ENCODE measurements at regions not wholly inside any gene's neighbourhood (a gene's known extent, or its start where the extent isn't known, plus 50 kb on each side); places are given as distances from the start of the nearest gene placed in this dataset.
"Not testable (repeated sequence)": the region's sequence is repeated elsewhere in the genome, so short reads cannot be mapped to it uniquely, and the experiment has no call there.

- no peak for DNase-seq
Measured at GRCh38 chr9:93900971-93901861, 53.9 kb downstream of the BARX1 start.

- no peak for DNase-seq
Measured at GRCh38 chr9:93900436-93900819, 54.7 kb downstream of the BARX1 start.

DNA sequence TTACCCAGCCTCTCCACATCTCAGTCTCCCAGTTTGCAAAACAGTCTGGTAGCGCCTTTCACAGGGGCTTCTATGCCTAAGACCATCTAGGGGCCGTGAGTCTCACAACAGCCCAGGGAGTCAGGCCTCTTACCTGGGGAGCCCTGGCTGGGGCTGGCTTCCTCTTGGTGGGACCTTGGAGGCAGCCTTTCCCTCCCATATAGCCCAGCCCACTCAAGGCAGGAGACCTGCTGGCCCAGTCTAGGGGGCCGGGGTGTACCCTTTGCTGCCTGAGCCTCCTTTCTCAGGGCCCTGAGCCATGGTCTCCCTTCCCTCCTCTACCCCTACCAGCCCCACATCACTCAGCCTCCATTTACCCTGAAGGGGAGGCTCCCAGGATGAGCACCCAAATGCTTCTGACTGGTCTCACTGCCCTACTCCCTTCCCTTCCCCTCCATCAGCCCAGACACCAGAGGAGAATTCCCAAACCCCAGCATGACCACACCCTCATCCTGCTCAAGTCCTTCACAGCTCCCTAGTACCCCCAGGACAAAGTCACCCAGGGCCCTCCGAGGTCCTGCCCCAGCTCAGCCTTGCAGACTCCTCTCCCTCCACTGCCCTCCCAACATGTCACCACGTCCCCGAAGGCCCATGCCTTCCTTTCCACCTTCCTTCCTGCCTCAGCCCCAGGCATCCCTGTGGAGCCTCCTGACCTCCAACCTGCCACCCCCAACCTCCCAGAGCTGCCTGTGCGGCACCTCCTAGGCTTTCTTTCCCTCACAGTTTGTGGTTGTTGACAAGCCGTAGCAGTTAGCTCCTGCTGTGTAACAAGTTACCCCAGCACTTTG lies 55.3 kb downstream of the BARX1 start:
- DNase-seq = no peak

DNA sequence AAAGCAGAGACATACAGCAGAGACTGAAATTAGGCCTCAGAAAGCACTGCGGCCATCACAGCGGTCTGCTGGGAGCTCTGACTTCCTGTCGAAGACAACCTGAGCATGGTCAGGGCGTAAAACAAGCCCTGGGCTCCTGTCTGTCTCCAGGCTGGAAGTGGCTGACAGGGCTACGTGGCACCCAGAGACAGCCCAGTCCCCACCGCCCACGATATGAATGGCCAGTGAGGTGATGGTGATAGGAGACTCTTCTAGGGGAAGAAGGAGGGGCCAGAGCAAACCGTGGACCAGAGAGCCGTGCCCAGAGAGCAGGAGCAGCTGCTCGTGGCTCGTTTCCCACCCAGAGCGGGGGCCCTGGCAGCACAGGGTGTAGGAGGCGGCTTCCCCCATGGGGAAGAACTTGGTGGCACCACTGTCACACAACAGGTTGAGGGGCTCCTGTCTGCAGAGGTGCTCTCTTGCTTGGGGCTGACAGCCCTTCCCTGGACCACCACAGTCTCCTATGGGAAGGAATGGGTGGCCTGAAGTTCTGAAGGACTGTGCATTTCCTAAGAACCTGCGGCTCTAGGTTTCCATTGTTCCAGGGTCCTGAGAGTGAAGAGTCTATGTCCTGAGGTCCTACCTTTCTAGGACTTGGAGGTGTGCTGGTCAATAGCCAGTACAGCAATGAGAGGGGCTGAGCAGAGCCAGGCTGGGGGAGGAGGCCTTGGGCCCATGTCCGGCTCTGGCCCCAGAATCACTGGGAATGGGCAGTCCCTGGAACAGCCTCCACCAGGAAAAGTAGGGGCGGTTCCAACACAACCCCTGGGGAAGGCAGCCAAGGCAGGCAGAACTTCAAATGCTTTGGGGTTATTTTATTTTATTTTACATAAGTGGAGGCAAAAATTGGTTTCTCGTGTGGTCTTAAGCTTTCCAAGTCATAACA lies 56.4 kb downstream of the BARX1 start:
- no peak for DNase-seq

- no peak for DNase-seq
Measured at GRCh38 chr9:93898026-93898425, 57.1 kb downstream of the BARX1 start.

- no peak for DNase-seq
Measured at GRCh38 chr9:93897075-93897970, 57.8 kb downstream of the BARX1 start.

GRCh38 chr9:93896496-93897033 lies 58.6 kb downstream of the BARX1 start:
- no peak for DNase-seq

GRCh38 chr9:93896093-93896492 lies 59.1 kb downstream of the BARX1 start:
- no peak for DNase-seq

DNA sequence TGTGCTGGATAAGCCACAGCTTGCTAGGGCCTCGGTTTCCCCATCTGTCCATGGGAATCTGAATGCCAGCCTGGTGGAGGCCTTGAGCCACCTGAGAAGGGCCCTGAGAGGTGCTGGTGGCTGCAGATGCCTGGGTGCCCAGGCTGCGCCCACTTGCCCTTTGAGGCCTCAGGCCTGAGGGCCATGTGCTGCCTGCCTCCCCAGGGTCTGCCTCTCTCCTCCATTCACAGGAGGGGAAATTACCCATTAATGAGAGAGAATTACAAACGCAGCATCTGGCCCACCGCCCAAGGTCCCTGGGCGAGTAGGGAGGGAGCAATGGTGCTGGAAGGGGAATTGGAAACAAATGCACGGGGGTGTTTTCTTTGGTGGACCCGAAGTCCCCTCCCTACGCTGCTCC lies 59.6 kb downstream of the BARX1 start:
- no peak for DNase-seq

DNA sequence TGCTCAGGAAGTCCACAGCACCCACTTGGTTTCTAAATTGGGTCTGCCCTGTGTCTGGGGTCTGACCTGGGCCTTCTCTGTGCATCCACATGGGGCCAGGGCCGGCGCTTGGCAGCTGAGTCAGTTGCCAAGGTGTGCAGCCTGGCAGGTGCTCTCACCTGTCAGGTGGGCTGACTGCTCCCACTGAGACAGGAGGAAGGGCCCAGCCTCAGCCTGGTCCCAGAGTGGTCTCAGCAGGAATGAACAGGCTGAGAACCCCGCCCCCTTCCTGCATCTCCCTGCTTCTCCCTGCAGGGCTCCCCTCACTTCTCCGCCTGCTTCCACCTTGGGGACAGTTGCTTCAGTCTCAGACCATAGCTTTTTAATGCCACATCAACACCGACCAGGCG lies 60.5 kb downstream of the BARX1 start:
- DNase-seq = no peak

DNA sequence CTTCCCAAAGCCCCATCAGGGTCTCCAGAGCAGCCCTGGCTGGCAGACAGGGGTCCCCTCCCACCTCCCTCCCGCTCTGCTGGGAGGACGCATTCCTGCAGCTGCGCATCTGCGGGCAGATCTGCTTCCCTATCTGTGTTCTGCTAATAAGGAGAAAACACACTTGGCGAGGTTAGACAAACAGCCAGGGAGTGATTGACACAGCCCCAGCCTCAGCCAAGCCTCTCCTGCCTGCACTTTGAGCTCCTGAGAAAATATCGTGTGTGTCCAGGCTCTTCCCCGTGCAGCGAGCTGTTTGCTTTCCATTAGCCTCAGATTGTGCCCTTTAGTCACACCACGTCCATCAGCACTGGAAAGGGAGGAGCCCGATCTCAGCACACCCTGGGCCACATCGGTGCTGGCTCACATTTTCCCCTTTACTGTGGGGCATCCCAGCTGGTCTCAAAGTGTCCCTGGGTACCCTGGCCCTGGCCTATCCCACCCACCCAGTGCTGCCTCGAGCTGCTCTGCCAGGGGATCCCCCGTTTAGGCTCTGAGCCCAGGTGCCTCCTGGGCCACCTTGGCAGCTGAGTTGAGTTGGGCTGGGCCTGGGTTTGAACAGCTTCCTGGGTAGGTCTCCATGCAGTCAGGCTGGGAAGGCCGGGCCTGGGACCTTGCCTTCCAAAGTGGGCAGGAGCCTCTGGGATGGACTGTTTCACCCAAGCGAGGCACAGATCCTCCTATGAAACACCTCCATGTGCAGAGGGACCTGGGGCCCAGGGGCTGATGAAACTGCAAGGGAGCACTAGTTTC lies 61.1 kb downstream of the BARX1 start:
- no peak for DNase-seq

DNA sequence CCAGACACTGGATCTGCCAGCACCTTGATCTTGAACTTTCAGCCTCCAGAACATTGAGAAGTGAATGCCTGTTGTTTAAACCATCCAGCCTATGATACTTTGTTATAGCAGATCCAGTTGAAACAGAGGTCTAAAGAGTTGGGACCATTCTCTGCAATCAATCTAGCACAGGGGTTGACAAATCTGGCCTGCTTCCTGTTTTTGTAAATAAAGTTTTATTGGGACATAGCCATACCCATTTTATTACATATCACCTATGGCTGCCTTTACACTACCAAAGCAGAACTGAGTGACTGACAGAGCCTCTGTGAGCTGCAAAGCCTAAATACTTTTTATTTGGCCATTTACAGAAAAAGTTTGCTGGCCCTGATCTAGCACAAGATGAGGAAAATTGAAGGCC lies 62.0 kb downstream of the BARX1 start:
- no peak for DNase-seq

- DNase-seq = no peak
Measured at GRCh38 chr9:93892748-93893147, 62.4 kb downstream of the BARX1 start.

- DNase-seq = no peak
Measured at GRCh38 chr9:93891549-93892310, 63.4 kb downstream of the BARX1 start.

DNA sequence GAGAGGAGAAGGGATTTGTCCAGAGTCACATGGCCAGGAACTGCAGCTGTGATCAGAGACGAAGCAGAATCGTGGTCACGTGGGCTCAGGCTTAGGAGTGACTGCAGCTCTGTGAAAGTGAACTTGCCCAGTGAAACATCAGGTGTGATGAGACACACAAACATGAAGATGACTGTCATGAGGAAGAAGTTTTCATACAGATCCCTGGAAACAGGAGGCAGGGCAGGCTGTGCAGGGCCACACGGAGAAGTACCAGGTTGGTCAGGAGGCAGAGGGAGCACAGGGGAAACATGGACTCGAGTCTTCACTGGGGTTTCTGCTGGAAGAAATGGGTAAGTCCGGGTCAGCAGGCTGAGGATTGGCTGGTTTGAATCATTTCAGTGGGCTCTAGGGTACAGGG lies 64.1 kb downstream of the BARX1 start:
- no peak for DNase-seq

DNA sequence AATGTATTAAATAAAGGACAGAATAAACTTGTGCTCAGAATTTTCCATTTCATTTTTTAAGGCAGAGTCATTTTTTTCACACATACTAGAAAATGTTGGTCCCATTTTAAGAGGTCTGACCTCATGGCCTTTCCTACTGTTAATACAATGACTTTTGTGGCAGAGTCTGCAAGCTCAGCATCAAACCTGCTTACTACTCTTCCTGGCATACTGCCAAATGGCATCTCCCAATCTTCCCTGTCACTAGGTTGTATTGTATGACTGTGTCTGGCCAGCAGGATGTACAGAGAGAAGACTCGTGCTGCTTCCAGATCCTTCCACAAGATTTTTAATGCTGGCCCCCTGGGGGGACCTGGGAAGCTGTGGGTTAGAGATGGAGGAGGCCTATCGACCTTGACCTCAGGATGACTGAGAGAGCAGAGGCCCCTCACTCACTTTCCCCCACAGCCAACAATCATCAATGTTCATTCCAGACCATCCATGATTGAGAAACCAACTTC lies 64.7 kb downstream of the BARX1 start:
- no peak for DNase-seq

- no peak for DNase-seq
Measured at GRCh38 chr9:93886911-93887310, 68.2 kb downstream of the BARX1 start.

- DNase-seq = no peak
Measured at GRCh38 chr9:93884808-93885207, 70.3 kb downstream of the BARX1 start.

DNA sequence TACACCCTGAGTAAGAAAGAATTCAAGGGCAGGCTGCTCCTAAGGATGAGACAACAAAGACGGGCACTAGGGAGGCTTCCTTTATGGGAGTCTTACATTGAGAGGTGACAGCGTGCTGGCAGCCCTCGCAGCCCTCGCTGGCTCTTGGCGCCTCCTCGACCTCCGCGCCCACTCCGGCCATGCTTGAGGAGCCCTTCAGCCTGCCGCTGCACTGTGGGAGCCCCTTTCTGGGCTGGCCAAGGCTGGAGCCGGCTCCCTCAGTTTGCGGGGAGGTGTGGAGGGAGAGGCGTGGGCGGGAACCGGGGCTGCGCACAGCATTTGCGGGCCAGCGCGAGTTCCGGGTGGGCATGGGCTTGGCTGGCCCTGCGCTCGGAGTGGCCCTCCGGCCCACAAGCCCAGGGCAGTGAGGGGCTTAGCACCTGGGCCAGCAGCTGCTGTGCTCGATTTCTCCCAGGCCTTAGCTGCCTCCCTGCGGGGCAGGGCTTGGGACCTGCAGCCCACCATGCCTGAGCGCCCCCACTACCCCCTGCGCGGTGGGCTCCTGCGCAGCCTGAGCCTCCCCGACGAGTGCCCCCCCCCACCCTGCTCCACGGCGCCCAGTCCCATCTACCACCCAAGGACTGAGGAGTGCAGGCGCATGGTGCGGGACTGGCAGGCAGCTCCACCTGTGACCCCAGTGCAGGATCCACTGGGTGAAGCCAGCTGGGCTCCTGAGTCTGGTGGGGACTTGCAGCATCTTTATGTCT lies 75.3 kb downstream of the BARX1 start:
- not testable (repeated sequence) for DNase-seq
